ENCODE measurements at regions not wholly inside any gene's neighbourhood (a gene's known extent, or its start where the extent isn't known, plus 50 kb on each side); places are given as distances from the start of the nearest gene placed in this dataset.

GRCh38 chr6:88454658-88455057, 288.5 kb upstream of the CNR1 start:
- Mint-ChIP-seq H3K4me3 (ENCODE audit: unreplicated experiment) (no peak overlapping the region), H3K4me1 (ENCODE audit: low read depth) (no peaks in the 10 kb centered on the region), H3K27me3 (ENCODE audit: low read depth) (peaks cover 3% of the 10 kb centered on the region), H3K36me3 (ENCODE audit: low read depth) (no peaks in the 10 kb centered on the region), H3K9me3 (ENCODE audit: low read depth) (no peaks in the 10 kb centered on the region), H3K27ac (ENCODE audit: unreplicated experiment) (no peak overlapping the region)
- DNase-seq (ENCODE audit: low spot score), result no peak
- no peak for TF ChIP-seq CTCF (IDR thresholded peaks at IDR 0.05)

DNA sequence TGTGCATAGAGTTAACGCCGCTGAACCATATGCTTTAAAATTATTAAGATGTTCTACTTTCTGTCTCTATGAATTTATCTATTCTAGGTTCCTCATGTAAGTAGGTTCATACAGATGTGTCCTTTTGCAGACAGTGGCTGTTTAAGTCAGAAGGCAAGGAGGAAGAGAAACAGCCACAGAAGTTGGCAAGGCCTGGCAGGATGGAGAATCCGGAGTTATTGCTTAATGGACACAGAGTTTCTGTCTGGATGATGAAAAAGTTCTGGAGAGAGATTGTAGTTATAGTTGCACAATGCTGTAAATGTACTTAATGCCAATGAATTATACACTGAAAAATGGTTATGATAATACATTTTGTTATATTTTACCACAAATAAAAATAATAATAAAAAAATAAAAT, 283.6 kb upstream of the CNR1 start:
- Mint-ChIP-seq H3K36me3 (ENCODE audit: low read depth) (no peaks in the 10 kb centered on the region), H3K27ac (ENCODE audit: unreplicated experiment) (no peak overlapping the region), H3K9me3 (ENCODE audit: low read depth) (no peaks in the 10 kb centered on the region), H3K4me1 (ENCODE audit: low read depth) (no peaks in the 10 kb centered on the region), H3K4me3 (ENCODE audit: unreplicated experiment) (no peak overlapping the region), H3K27me3 (ENCODE audit: low read depth) (peaks cover 10% of the 10 kb centered on the region)
- TF ChIP-seq CTCF (IDR thresholded peaks at IDR 0.05), result no peak
- no peak for DNase-seq (ENCODE audit: low spot score)

GRCh38 chr6:88445188-88445965, 279.2 kb upstream of the CNR1 start:
- Mint-ChIP-seq H3K36me3 (ENCODE audit: low read depth) (no peaks in the 10 kb centered on the region), H3K27me3 (ENCODE audit: low read depth) (peaks cover 10% of the 10 kb centered on the region), H3K4me3 (ENCODE audit: unreplicated experiment) (no peak overlapping the region), H3K9me3 (ENCODE audit: low read depth) (no peaks in the 10 kb centered on the region), H3K4me1 (ENCODE audit: low read depth) (no peaks in the 10 kb centered on the region), H3K27ac (ENCODE audit: unreplicated experiment) (no peak overlapping the region)
- TF ChIP-seq CTCF (IDR thresholded peaks at IDR 0.05), result no peak
- DNase-seq (ENCODE audit: low spot score), result no peak

DNA sequence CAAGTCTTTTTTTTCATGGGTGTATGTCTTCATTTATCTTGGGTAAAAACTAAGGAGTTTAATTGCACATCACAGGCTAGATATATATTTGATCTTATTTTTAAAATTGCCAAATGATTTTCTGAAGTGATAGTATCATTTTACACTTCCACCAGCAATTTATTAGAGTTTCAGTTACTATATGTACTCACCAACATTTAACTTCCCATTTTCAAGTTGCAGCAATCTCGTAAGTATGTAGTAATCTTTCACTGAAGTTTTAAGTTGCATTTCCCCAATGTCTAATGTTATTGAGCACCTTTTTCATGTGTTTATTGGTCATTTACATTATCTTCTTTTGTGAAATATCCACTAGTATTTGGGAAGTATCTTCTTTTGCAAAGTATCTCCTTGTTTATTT, 277.4 kb upstream of the CNR1 start:
- no peak overlapping the region for H3K4me3 Mint-ChIP-seq (ENCODE audit: unreplicated experiment)
- no peak for DNase-seq (ENCODE audit: low spot score)
- H3K27me3 Mint-ChIP-seq (ENCODE audit: low read depth), result peaks cover 8% of the 10 kb centered on the region
- no peak for TF ChIP-seq CTCF (IDR thresholded peaks at IDR 0.05)
- no peaks in the 10 kb centered on the region for H3K4me1 Mint-ChIP-seq (ENCODE audit: low read depth)
- H3K27ac Mint-ChIP-seq (ENCODE audit: unreplicated experiment), result no peak overlapping the region
- H3K9me3 Mint-ChIP-seq (ENCODE audit: low read depth), result no peaks in the 10 kb centered on the region
- H3K36me3 Mint-ChIP-seq (ENCODE audit: low read depth), result no peaks in the 10 kb centered on the region

DNA sequence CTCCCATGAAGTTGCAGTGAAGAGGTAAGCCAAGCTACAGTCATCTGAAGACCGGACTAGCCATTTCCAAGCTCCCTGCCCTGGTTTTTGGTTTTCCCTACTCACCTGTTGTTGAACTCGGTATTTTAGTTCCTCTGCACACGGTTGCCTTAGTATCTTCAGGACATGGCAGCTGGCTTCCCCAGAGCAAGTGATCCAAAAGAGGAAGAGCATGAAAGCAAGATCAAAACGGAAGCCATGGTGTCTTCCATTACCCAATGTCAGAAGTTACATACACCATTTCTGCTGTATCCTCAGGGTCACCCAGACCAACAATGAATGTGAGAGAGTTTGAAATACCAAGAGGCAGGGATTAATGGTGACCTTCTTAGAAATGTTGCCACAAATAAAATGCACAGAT, 276.6 kb upstream of the CNR1 start:
- H3K36me3 Mint-ChIP-seq (ENCODE audit: low read depth), result no peaks in the 10 kb centered on the region
- no peak for TF ChIP-seq CTCF (IDR thresholded peaks at IDR 0.05)

More for the DNA sequence above, 276.6 kb upstream of the CNR1 start:
- Mint-ChIP-seq H3K27ac (ENCODE audit: unreplicated experiment) (no peak overlapping the region), H3K27me3 (ENCODE audit: low read depth) (peaks cover 8% of the 10 kb centered on the region), H3K4me1 (ENCODE audit: low read depth) (no peaks in the 10 kb centered on the region), H3K9me3 (ENCODE audit: low read depth) (no peaks in the 10 kb centered on the region), H3K4me3 (ENCODE audit: unreplicated experiment) (no peak overlapping the region)
- no peak for DNase-seq (ENCODE audit: low spot score)

Data from chondrocyte (in vitro differentiated cells).